Osteocyte (in vitro differentiated cells): ENCODE measurements at regions not wholly inside any gene's neighbourhood (a gene's known extent, or its start where the extent isn't known, plus 50 kb on each side); places are given as distances from the start of the nearest gene placed in this dataset.

ENCODE experiments used
- DNase-seq: peaks from one replicate; pipeline ENCODE4 v3.0.0; 2021; ENCODE audit warnings: mixed read lengths; ENCODE audit not compliant: unreplicated experiment; ENCODE audit errors: extremely low spot score
- H3K27ac Mint-ChIP-seq: one replicate; pipeline ENCODE4 v1.8.0; 2021; ENCODE audit warnings: mild to moderate bottlenecking, mixed read lengths; ENCODE audit not compliant: unreplicated experiment
- H3K27me3 Mint-ChIP-seq: one replicate; pipeline ENCODE4 v1.8.0; 2021; ENCODE audit warnings: mixed read lengths; ENCODE audit not compliant: unreplicated experiment
- H3K36me3 Mint-ChIP-seq: one replicate; pipeline ENCODE4 v1.8.0; 2021; ENCODE audit warnings: mixed read lengths; ENCODE audit not compliant: unreplicated experiment
- H3K4me1 Mint-ChIP-seq: one replicate; pipeline ENCODE4 v1.8.0; 2021; ENCODE audit warnings: mixed read lengths; ENCODE audit not compliant: unreplicated experiment
- H3K4me3 Mint-ChIP-seq: one replicate; pipeline ENCODE4 v1.8.0; 2021; ENCODE audit warnings: mild to moderate bottlenecking, moderate library complexity, mixed read lengths; ENCODE audit not compliant: unreplicated experiment
- H3K9me3 Mint-ChIP-seq: one replicate; pipeline ENCODE4 v1.8.0; 2021; ENCODE audit warnings: mixed read lengths; ENCODE audit not compliant: unreplicated experiment
- TF ChIP-seq, protein P1 (sequence below): fragments of 200-600 bp; sonication (generic); IDR thresholded peaks from 2 replicates; pipeline ENCODE4 v1.5.0; 2021; ENCODE audit warnings: antibody characterized with exemption, mild to moderate bottlenecking, moderate library complexity

GRCh38 chr3:102081572-102082289, 232.4 kb downstream of the NFKBIZ start:
- no peak for DNase-seq
- no peak overlapping the region for H3K4me3 Mint-ChIP-seq
- H3K27ac Mint-ChIP-seq: no peak overlapping the region
- H3K9me3 Mint-ChIP-seq: no peaks in the 10 kb centered on the region
- no peaks in the 10 kb centered on the region for H3K36me3 Mint-ChIP-seq
- TF ChIP-seq, protein P1, sequence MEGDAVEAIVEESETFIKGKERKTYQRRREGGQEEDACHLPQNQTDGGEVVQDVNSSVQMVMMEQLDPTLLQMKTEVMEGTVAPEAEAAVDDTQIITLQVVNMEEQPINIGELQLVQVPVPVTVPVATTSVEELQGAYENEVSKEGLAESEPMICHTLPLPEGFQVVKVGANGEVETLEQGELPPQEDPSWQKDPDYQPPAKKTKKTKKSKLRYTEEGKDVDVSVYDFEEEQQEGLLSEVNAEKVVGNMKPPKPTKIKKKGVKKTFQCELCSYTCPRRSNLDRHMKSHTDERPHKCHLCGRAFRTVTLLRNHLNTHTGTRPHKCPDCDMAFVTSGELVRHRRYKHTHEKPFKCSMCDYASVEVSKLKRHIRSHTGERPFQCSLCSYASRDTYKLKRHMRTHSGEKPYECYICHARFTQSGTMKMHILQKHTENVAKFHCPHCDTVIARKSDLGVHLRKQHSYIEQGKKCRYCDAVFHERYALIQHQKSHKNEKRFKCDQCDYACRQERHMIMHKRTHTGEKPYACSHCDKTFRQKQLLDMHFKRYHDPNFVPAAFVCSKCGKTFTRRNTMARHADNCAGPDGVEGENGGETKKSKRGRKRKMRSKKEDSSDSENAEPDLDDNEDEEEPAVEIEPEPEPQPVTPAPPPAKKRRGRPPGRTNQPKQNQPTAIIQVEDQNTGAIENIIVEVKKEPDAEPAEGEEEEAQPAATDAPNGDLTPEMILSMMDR: no peak
- peaks cover 5% of the 10 kb centered on the region for H3K4me1 Mint-ChIP-seq
- peaks cover 16% of the 10 kb centered on the region for H3K27me3 Mint-ChIP-seq

- Mint-ChIP-seq H3K36me3 (no peaks in the 10 kb centered on the region), H3K4me1 (peaks cover 5% of the 10 kb centered on the region), H3K4me3 (no peak overlapping the region), H3K27ac (no peak overlapping the region), H3K27me3 (peaks cover 15% of the 10 kb centered on the region), H3K9me3 (no peaks in the 10 kb centered on the region)
- TF ChIP-seq, protein P1: no peak
- no peak for DNase-seq
Measured at GRCh38 chr3:102083473-102083872, 234.2 kb downstream of the NFKBIZ start.

DNA sequence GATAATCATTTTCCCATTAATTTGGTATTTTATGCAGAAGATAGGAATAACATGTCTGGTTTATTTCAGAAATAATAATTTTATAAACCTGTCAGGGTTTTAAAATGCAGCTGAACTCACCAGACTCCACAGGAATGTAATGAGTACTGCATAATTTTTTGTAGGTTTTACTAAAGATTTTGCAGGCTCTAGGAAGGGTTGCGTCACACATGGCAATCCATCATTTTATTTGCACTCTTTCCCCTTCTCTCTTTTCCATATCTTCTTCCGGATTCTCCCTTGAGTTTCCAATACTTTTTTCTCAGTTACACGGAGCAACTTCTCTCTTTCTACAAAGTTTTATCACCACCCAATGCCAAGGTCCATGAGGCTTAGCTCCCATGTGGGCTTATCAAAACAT, 234.7 kb downstream of the NFKBIZ start:
- Mint-ChIP-seq H3K36me3 (no peaks in the 10 kb centered on the region), H3K27ac (no peak overlapping the region), H3K9me3 (no peaks in the 10 kb centered on the region), H3K4me1 (peaks cover 5% of the 10 kb centered on the region), H3K4me3 (no peak overlapping the region), H3K27me3 (peaks cover 15% of the 10 kb centered on the region)
- TF ChIP-seq, protein P1: no peak
- DNase-seq: no peak

- Mint-ChIP-seq H3K36me3 (no peaks in the 10 kb centered on the region), H3K27me3 (peaks cover 15% of the 10 kb centered on the region), H3K27ac (no peak overlapping the region), H3K9me3 (no peaks in the 10 kb centered on the region), H3K4me3 (no peak overlapping the region), H3K4me1 (peaks cover 3% of the 10 kb centered on the region)
- no peak for DNase-seq
- TF ChIP-seq, protein P1: no peak
Measured at GRCh38 chr3:102084704-102085103, 235.4 kb downstream of the NFKBIZ start.

- Mint-ChIP-seq H3K4me1 (peaks cover 3% of the 10 kb centered on the region), H3K27ac (no peak overlapping the region)
Measured at GRCh38 chr3:102085431-102086176, 236.3 kb downstream of the NFKBIZ start.

More at GRCh38 chr3:102085431-102086176, 236.3 kb downstream of the NFKBIZ start:
- peaks cover 12% of the 10 kb centered on the region for H3K27me3 Mint-ChIP-seq
- H3K36me3 Mint-ChIP-seq: no peaks in the 10 kb centered on the region
- H3K9me3 Mint-ChIP-seq: no peaks in the 10 kb centered on the region
- no peak overlapping the region for H3K4me3 Mint-ChIP-seq
- TF ChIP-seq, protein P1: no peak
- DNase-seq: no peak
